Left lung (tissue), 4 donors: ENCODE measurements at regions not wholly inside any gene's neighbourhood (a gene's known extent, or its start where the extent isn't known, plus 50 kb on each side); places are given as distances from the start of the nearest gene placed in this dataset.

Source experiments
- ATAC-seq: fragments of 200-7000 bp; cut with Tn5 transposase; one replicate; pipeline ENCODE4 v1.9.1; 2020; ENCODE audit warnings: moderate library complexity
- DNase-seq, 4 donors: peaks; one replicate each; pipeline ENCODE4 v3.0.0-alpha.2; 2013 to 2020
- H3K27ac ChIP-seq, 2 donors: fragments of 200-600 bp; sonication (generic) in 1 of 2; one replicate each; pipeline versions ENCODE4 v1.5.0 to v1.8.0; 2020 to 2021
- H3K27me3 ChIP-seq, 2 donors: fragments of 200-600 bp; sonication (generic) in 1 of 2; one replicate each; pipeline versions ENCODE4 v1.5.0 to v1.8.0; 2020 to 2021
- H3K36me3 ChIP-seq, 2 donors: fragments of 200-600 bp; sonication (generic) in 1 of 2; one replicate each; pipeline versions ENCODE4 v1.5.0 to v1.8.0; 2020 to 2021
- H3K4me1 ChIP-seq, 2 donors: fragments of 200-600 bp; one replicate each; pipeline ENCODE4 v1.8.0; 2021
- H3K4me3 ChIP-seq, 2 donors: fragments of 200-600 bp; sonication (generic) in 1 of 2; one replicate each; pipeline versions ENCODE4 v1.5.0 to v1.8.0; 2020 to 2021; ENCODE audit warnings: mild to moderate bottlenecking in 1 of 2
- H3K9me3 ChIP-seq, 2 donors: fragments of 200-600 bp; sonication (generic) in 1 of 2; one replicate each; pipeline versions ENCODE4 v1.5.0 to v1.8.0; 2020 to 2021
- CTCF ChIP-seq, 2 donors: fragments of 200-600 bp; sonication (generic) in 1 of 2; IDR thresholded peaks; one replicate each; pipeline versions ENCODE4 v1.5.0 to v1.8.0; 2021; ENCODE audit warnings: antibody characterized with exemption in 2 of 2
- intact Hi-C, 2 donors: fragments of 100-400 bp; cut with DNase I; formaldehyde crosslinking; loops; one replicate each; pipeline versions ENCODE4 v1.11.2 to v1.14.2; 2022
- donor health status: DM: no; HTN: yes; CAD: no.
- donor health status: DM: no; HTN: no; CAD: no.

- no peaks in the 10 kb centered on the region for H3K4me1 ChIP-seq
- no peak overlapping the region for H3K27ac ChIP-seq
- ATAC-seq (no peak), DNase-seq (no peak)
- H3K27me3 ChIP-seq = no peaks in the 10 kb centered on the region
- no peak for TF ChIP-seq CTCF (IDR thresholded peaks at IDR 0.05)
- H3K36me3 ChIP-seq = no peaks in the 10 kb centered on the region
- intact Hi-C loops = no loop called here
- no peaks in the 10 kb centered on the region for H3K9me3 ChIP-seq
- no peak overlapping the region for H3K4me3 ChIP-seq
These were observed 129.4 kb downstream of the SPRY2 start for GRCh38 chr13:80211566-80211965.

- no peaks in the 10 kb centered on the region for H3K4me1 ChIP-seq
- no peak overlapping the region for H3K4me3 ChIP-seq
- no peak for TF ChIP-seq CTCF (IDR thresholded peaks at IDR 0.05)
- DNase-seq (no peak), ATAC-seq (no peak)
- no peaks in the 10 kb centered on the region for H3K9me3 ChIP-seq
- no peaks in the 10 kb centered on the region for H3K27me3 ChIP-seq
- H3K36me3 ChIP-seq = no peaks in the 10 kb centered on the region
- no peak overlapping the region for H3K27ac ChIP-seq
- intact Hi-C loops = no loop called here
These were observed 136.3 kb downstream of the SPRY2 start for GRCh38 chr13:80204642-80205041.

- no peak for TF ChIP-seq CTCF (IDR thresholded peaks at IDR 0.05)
These were observed 137.4 kb downstream of the SPRY2 start for GRCh38 chr13:80203496-80203895.

GRCh38 chr13:80201694-80202468 is 139.0 kb downstream of the SPRY2 start:
- intact Hi-C loops = no loop called here
- Histone ChIP-seq H3K27ac (no peak overlapping the region), H3K36me3 (no peaks in the 10 kb centered on the region), H3K4me1 (no peaks in the 10 kb centered on the region), H3K27me3 (no peaks in the 10 kb centered on the region), H3K4me3 (no peak overlapping the region), H3K9me3 (no peaks in the 10 kb centered on the region)
- DNase-seq (no peak), ATAC-seq (no peak)
- TF ChIP-seq CTCF (IDR thresholded peaks at IDR 0.05) = no peak

More at GRCh38 chr13:80203496-80203895, 137.4 kb downstream of the SPRY2 start:
- Histone ChIP-seq H3K27ac (no peak overlapping the region), H3K4me3 (no peak overlapping the region), H3K36me3 (no peaks in the 10 kb centered on the region), H3K27me3 (no peaks in the 10 kb centered on the region), H3K4me1 (no peaks in the 10 kb centered on the region), H3K9me3 (no peaks in the 10 kb centered on the region)
- ATAC-seq (no peak), DNase-seq (no peak)
- intact Hi-C loops = no loop called here

GRCh38 chr13:80199585-80200292 is 141.2 kb downstream of the SPRY2 start:
- H3K9me3 ChIP-seq = no peaks in the 10 kb centered on the region
- no peak for ATAC-seq

More at GRCh38 chr13:80199585-80200292, 141.2 kb downstream of the SPRY2 start:
- no peaks in the 10 kb centered on the region for H3K27me3 ChIP-seq
- TF ChIP-seq CTCF (IDR thresholded peaks at IDR 0.05) = no peak
- H3K36me3 ChIP-seq = no peaks in the 10 kb centered on the region
- no peak for DNase-seq
- intact Hi-C loops = no loop called here
- H3K4me1 ChIP-seq = no peaks in the 10 kb centered on the region
- no peak overlapping the region for H3K4me3 ChIP-seq
- no peak overlapping the region for H3K27ac ChIP-seq
